ENCODE measurements at regions not wholly inside any gene's neighbourhood (a gene's known extent, or its start where the extent isn't known, plus 50 kb on each side); places are given as distances from the start of the nearest gene placed in this dataset.

DNA sequence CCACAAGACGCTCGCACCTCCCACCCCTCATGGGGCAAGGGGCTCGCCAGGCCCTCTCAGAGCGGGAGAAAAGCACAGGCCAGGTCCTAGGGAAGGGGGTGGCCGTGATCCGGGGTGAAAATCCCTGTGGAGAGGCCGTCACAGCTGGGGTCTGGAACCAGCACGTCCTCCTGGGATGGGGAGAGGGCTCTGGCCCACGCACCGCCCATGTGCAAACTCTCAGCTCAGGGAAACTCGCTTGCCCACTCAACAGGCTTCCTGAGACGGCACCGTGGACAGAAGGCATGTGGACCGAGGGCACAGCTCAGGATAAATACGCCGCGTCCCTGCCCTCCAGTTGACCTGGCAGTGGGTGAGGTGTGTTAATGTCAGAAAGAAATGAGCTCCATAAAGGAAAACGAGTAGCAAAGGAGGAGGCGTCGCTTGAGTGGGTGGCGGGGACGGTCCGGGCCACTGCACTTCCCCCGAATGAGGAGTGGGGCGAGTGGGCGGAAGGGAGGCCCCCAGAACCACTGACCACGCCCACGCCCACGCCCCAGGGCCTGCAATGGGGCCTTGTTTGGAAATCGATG is 57.6 kb upstream of the GALNT9 start:
- peaks cover 31 to 45% (median 44%) of the 10 kb centered on the region in 5 donors for H3K27me3 ChIP-seq (ENCODE audit: control insufficient read depth in 5 of 5, insufficient read depth in 4 of 5, low read length in 5 of 5)
- no peak overlapping the region for H3K27ac ChIP-seq (ENCODE audit: low read depth, low read length)
- H3K4me1 ChIP-seq (ENCODE audit: control insufficient read depth in 5 of 5, insufficient read depth in 5 of 5, low read length in 5 of 5), result no peaks in the 10 kb centered on the region
- H3K4me3 ChIP-seq (ENCODE audit: low read depth in 1 of 5, low read length in 5 of 5), result no peak overlapping the region
- peaks cover 0 to 5% (median 3%) of the 10 kb centered on the region in 5 donors for H3K9me3 ChIP-seq (ENCODE audit: control insufficient read depth in 5 of 5, low read length in 5 of 5)
- H3K36me3 ChIP-seq (ENCODE audit: control insufficient read depth in 5 of 5, insufficient read depth in 5 of 5, low read length in 5 of 5), result no peaks in the 10 kb centered on the region
- H3K9ac ChIP-seq (ENCODE audit: low read length in 5 of 5), result no peak overlapping the region

- Histone ChIP-seq H3K36me3 (ENCODE audit: control insufficient read depth in 5 of 5, insufficient read depth in 5 of 5, low read length in 5 of 5) (no peaks in the 10 kb centered on the region), H3K27me3 (ENCODE audit: control insufficient read depth in 5 of 5, insufficient read depth in 4 of 5, low read length in 5 of 5) (peaks cover 37 to 50% (median 48%) of the 10 kb centered on the region in 5 donors), H3K4me3 (ENCODE audit: low read depth in 1 of 5, low read length in 5 of 5) (no peak overlapping the region), H3K9ac (ENCODE audit: low read length in 5 of 5) (no peak overlapping the region), H3K9me3 (ENCODE audit: control insufficient read depth in 5 of 5, low read length in 5 of 5) (peaks cover 0 to 4% (median 3%) of the 10 kb centered on the region in 5 donors), H3K4me1 (ENCODE audit: control insufficient read depth in 5 of 5, insufficient read depth in 5 of 5, low read length in 5 of 5) (no peaks in the 10 kb centered on the region), H3K27ac (ENCODE audit: low read depth, low read length) (no peak overlapping the region)
Observed at GRCh38 chr12:132385923-132386751, 56.7 kb upstream of the GALNT9 start.

- Histone ChIP-seq H3K9me3 (ENCODE audit: control insufficient read depth in 5 of 5, low read length in 5 of 5) (no peaks in the 10 kb centered on the region), H3K4me1 (ENCODE audit: control insufficient read depth in 5 of 5, insufficient read depth in 5 of 5, low read length in 5 of 5) (no peaks in the 10 kb centered on the region), H3K27me3 (ENCODE audit: control insufficient read depth in 5 of 5, insufficient read depth in 4 of 5, low read length in 5 of 5) (peaks cover 38 to 50% (median 46%) of the 10 kb centered on the region in 5 donors), H3K9ac (ENCODE audit: low read length in 5 of 5) (no peak overlapping the region), H3K36me3 (ENCODE audit: control insufficient read depth in 5 of 5, insufficient read depth in 5 of 5, low read length in 5 of 5) (no peaks in the 10 kb centered on the region), H3K27ac (ENCODE audit: low read depth, low read length) (no peak overlapping the region), H3K4me3 (ENCODE audit: low read depth in 1 of 5, low read length in 5 of 5) (no peak overlapping the region)
Observed at GRCh38 chr12:132384916-132385774, 55.8 kb upstream of the GALNT9 start.

GRCh38 chr12:132380641-132381040 is 51.3 kb upstream of the GALNT9 start:
- no peak overlapping the region for H3K9ac ChIP-seq (ENCODE audit: low read length in 5 of 5)
- H3K27me3 ChIP-seq (ENCODE audit: control insufficient read depth in 5 of 5, insufficient read depth in 4 of 5, low read length in 5 of 5), result peaks cover 24 to 38% (median 35%) of the 10 kb centered on the region in 5 donors
- no peaks in the 10 kb centered on the region for H3K9me3 ChIP-seq (ENCODE audit: control insufficient read depth in 5 of 5, low read length in 5 of 5)
- H3K36me3 ChIP-seq (ENCODE audit: control insufficient read depth in 5 of 5, insufficient read depth in 5 of 5, low read length in 5 of 5), result no peaks in the 10 kb centered on the region
- no peak overlapping the region for H3K4me3 ChIP-seq (ENCODE audit: low read depth in 1 of 5, low read length in 5 of 5)
- no peaks in the 10 kb centered on the region for H3K4me1 ChIP-seq (ENCODE audit: control insufficient read depth in 5 of 5, insufficient read depth in 5 of 5, low read length in 5 of 5)
- H3K27ac ChIP-seq (ENCODE audit: low read depth, low read length), result no peak overlapping the region

DNA sequence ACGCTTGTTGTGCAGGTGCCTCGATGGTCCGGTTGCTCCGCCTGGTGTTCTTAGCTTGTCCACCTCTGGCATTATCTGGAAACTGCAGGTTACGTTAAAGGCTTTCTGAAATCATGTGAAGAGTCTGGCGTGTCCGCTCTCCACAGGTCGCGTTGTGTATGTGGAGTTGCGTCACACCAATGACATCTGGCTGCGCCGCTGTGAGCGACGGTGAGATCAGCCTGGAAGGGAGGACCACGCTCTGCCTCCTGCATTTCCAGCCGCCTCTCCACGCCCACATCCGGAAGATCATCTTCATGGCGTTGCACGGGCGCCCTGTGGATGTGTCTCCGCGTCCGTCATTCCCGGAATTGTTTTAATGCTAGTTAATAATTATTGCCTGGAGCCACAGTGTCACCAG is 50.6 kb upstream of the GALNT9 start:
- Histone ChIP-seq H3K9me3 (ENCODE audit: control insufficient read depth in 5 of 5, low read length in 5 of 5) (no peaks in the 10 kb centered on the region), H3K36me3 (ENCODE audit: control insufficient read depth in 5 of 5, insufficient read depth in 5 of 5, low read length in 5 of 5) (no peaks in the 10 kb centered on the region), H3K27me3 (ENCODE audit: control insufficient read depth in 5 of 5, insufficient read depth in 4 of 5, low read length in 5 of 5) (peaks cover 27 to 42% (median 38%) of the 10 kb centered on the region in 5 donors), H3K4me1 (ENCODE audit: control insufficient read depth in 5 of 5, insufficient read depth in 5 of 5, low read length in 5 of 5) (no peaks in the 10 kb centered on the region), H3K9ac (ENCODE audit: low read length in 5 of 5) (no peak overlapping the region), H3K4me3 (ENCODE audit: low read depth in 1 of 5, low read length in 5 of 5) (no peak overlapping the region), H3K27ac (ENCODE audit: low read depth, low read length) (no peak overlapping the region)

DNA sequence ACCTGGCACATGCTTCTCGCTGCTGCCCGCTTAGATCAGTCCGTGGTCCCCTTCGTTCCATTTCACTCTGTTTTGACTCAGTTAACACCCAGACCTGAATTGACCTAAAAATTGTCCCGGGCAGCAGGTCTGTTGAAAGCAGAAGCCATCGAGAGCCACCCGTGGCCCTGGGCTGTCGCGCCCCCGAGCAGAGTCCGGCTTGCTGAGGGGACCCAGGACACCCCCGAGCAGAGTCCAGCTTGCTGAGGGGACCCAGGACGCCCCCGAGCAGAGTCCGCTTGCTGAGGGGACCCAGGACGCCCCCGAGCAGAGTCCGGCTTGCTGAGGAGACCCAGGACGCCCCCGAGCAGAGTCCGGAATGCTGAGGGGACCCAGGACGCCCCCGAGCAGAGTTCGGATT is 50.2 kb upstream of the GALNT9 start:
- Histone ChIP-seq H3K27ac (ENCODE audit: low read depth, low read length) (no peak overlapping the region), H3K4me1 (ENCODE audit: control insufficient read depth in 5 of 5, insufficient read depth in 5 of 5, low read length in 5 of 5) (no peaks in the 10 kb centered on the region), H3K9me3 (ENCODE audit: control insufficient read depth in 5 of 5, low read length in 5 of 5) (peaks cover 0 to under 1% (median 0%) of the 10 kb centered on the region in 5 donors), H3K27me3 (ENCODE audit: control insufficient read depth in 5 of 5, insufficient read depth in 4 of 5, low read length in 5 of 5) (peaks cover 30 to 45% (median 39%) of the 10 kb centered on the region in 5 donors), H3K4me3 (ENCODE audit: low read depth in 1 of 5, low read length in 5 of 5) (no peak overlapping the region), H3K9ac (ENCODE audit: low read length in 5 of 5) (no peak overlapping the region), H3K36me3 (ENCODE audit: control insufficient read depth in 5 of 5, insufficient read depth in 5 of 5, low read length in 5 of 5) (no peaks in the 10 kb centered on the region)

All from subcutaneous abdominal adipose tissue (tissue), 5 donors.